HCT116 (cell line): ENCODE measurements at regions not wholly inside any gene's neighbourhood (a gene's known extent, or its start where the extent isn't known, plus 50 kb on each side); places are given as distances from the start of the nearest gene placed in this dataset.

Source experiments
- ATAC-seq: fragments of 200-7000 bp; cut with Tn5 transposase; 2 replicates; pipeline ENCODE4 v1.9.1; 2020; ENCODE audit warnings: mild to moderate bottlenecking, moderate library complexity
- BruUV-seq: library from RNA; stranded (reverse); fragments of 400-500 nt; replicated peaks from 2 replicates; lab custom pipeline; 2021; lab: Mats Ljungman, UMichigan
- CTCF ChIA-PET: fragments of 300-600 bp; sonication (Branson Sonifier 250); formaldehyde crosslinking; loops from one replicate; lab custom pipeline; 2021; ENCODE audit warnings: antibody characterized with exemption; lab: Charles Lee
- POLR2A ChIA-PET: fragments of 300-600, 350-600 bp; sonication (Branson Sonifier 250); formaldehyde crosslinking; loops from one replicate; lab custom pipeline; 2021; ENCODE audit warnings: antibody characterized with exemption; lab: Charles Lee
- RAD21 ChIA-PET, 2 experiments: fragments of 300-600 bp; sonication (Branson Sonifier 250); formaldehyde crosslinking; loops; one replicate each; lab custom pipeline; 2023; ENCODE audit warnings: low total read pairs in 2 of 2; ENCODE audit not compliant: uncharacterized antibody in 2 of 2, unreplicated experiment in 2 of 2, low non-redundant PET in 1 of 2; lab: Charles Lee
- DNase-seq: peaks from one replicate; pipeline ENCODE4 v3.0.0-alpha.2; 2010; ENCODE audit warnings: low read depth, low spot score
- H2AFZ ChIP-seq: fragments of 200-600 bp; shearing (Covaris generic), sonication (generic); 2 replicates; pipeline ENCODE4 v1.6.1; 2017; ENCODE audit warnings: low read depth, mixed run types, mixed read lengths, antibody characterized with exemption, low read length; ENCODE audit not compliant: poor library complexity, severe bottlenecking
- H3K27ac ChIP-seq: 2 replicates; pipeline ENCODE4 v1.5.1; 2012; ENCODE audit warnings: low read depth, low read length
- H3K27me3 ChIP-seq: fragments of 200-600 bp; sonication (generic); 2 replicates; pipeline ENCODE4 v1.6.1; 2016; ENCODE audit warnings: mixed run types, low read length, mixed read lengths; ENCODE audit not compliant: insufficient read depth
- H3K36me3 ChIP-seq, 2 experiments: fragments of 200-500 bp in 1 of 2; fragments of 200-600 bp in 1 of 2; sonication (Bioruptor generic) in 1 of 2; sonication (generic) in 1 of 2; 2 replicates each; pipeline versions ENCODE4 v1.5.1 to v1.6.1; 2014 to 2016; ENCODE audit warnings: low read length in 2 of 2, inconsistent platforms in 1 of 2, mixed read lengths in 1 of 2, mixed run types in 1 of 2; ENCODE audit not compliant: insufficient read depth in 2 of 2, control insufficient read depth in 1 of 2
- H3K4me1 ChIP-seq, 2 experiments: fragments of 200-600 bp in 1 of 2; sonication (generic) in 1 of 2; 2 replicates each; pipeline versions ENCODE4 v1.5.1 to v1.6.1; 2012 to 2017; ENCODE audit warnings: low read length in 2 of 2, inconsistent platforms in 1 of 2, mild to moderate bottlenecking in 1 of 2, mixed read lengths in 1 of 2, mixed run types in 1 of 2, moderate library complexity in 1 of 2; ENCODE audit not compliant: insufficient read depth in 2 of 2, control insufficient read depth in 1 of 2
- H3K4me2 ChIP-seq: fragments of 200-600 bp; sonication (generic); 2 replicates; pipeline ENCODE4 v1.6.1; 2017; ENCODE audit warnings: mixed run types, low read length, mixed read lengths
- H3K4me3 ChIP-seq, 2 experiments: fragments of 200-600 bp in 1 of 2; sonication (generic) in 1 of 2; replicated peaks in 1 of 2; 2 replicates each; pipeline ENCODE4 v1.5.1; 2011 to 2016; ENCODE audit warnings: low read length in 2 of 2, control low read depth in 1 of 2, low read depth in 1 of 2, mild to moderate bottlenecking in 1 of 2, mixed read lengths in 1 of 2, mixed run types in 1 of 2
- H3K79me2 ChIP-seq: fragments of 200-600 bp; sonication (generic); 2 replicates; pipeline ENCODE4 v1.6.1; 2017; ENCODE audit warnings: mild to moderate bottlenecking, mixed run types, low read length, moderate library complexity, mixed read lengths; ENCODE audit not compliant: insufficient read depth
- H3K9ac ChIP-seq: fragments of 200-600 bp; sonication (generic); 2 replicates; pipeline ENCODE4 v1.6.1; 2016; ENCODE audit warnings: low read length, mixed read lengths
- H3K9me2 ChIP-seq: fragments of 200-600 bp; sonication (generic), shearing (Covaris generic); 2 replicates; pipeline ENCODE4 v1.6.1; 2017; ENCODE audit warnings: mixed run types, mild to moderate bottlenecking, moderate library complexity; ENCODE audit not compliant: insufficient read depth
- H3K9me3 ChIP-seq, 2 experiments: fragments of 200-500 bp in 1 of 2; fragments of 200-600 bp in 1 of 2; sonication (Bioruptor generic) in 1 of 2; sonication (generic) in 1 of 2; 2 replicates each; pipeline ENCODE4 v1.6.1; 2014 to 2017; ENCODE audit warnings: low read length in 2 of 2, mixed read lengths in 2 of 2, inconsistent platforms in 1 of 2, low read depth in 1 of 2, mild to moderate bottlenecking in 1 of 2, mixed run types in 1 of 2, moderate library complexity in 1 of 2; ENCODE audit not compliant: control insufficient read depth in 1 of 2, insufficient read depth in 1 of 2
- H4K20me1 ChIP-seq: fragments of 200-600 bp; sonication (generic), shearing (Covaris generic); 2 replicates; pipeline ENCODE4 v1.6.1; 2017; ENCODE audit warnings: mixed run types, mild to moderate bottlenecking, moderate library complexity; ENCODE audit not compliant: insufficient read depth
- CEBPB ChIP-seq: IDR thresholded peaks from 2 replicates; pipeline ENCODE4 v1.6.1; 2012; ENCODE audit warnings: low read depth
- EGR1 ChIP-seq: IDR thresholded peaks from 2 replicates; pipeline ENCODE4 v1.6.1; 2012; ENCODE audit warnings: low read depth
- ELF1 ChIP-seq: IDR thresholded peaks from 2 replicates; pipeline ENCODE4 v1.6.1; 2012; ENCODE audit warnings: low read depth, borderline replicate concordance
- EZH2 ChIP-seq: fragments of 200-600 bp; sonication (generic); IDR thresholded peaks from 2 replicates; pipeline ENCODE4 v1.6.1; 2017; ENCODE audit warnings: antibody characterized with exemption, mixed run types
- FOSL1 ChIP-seq: IDR thresholded peaks from 2 replicates; pipeline ENCODE4 v1.6.1; 2012; ENCODE audit warnings: low read depth
- POLR2A ChIP-seq: IDR thresholded peaks from 2 replicates; pipeline ENCODE4 v1.7.0; 2011; ENCODE audit warnings: borderline replicate concordance; ENCODE audit not compliant: insufficient read depth, insufficient read length; ENCODE audit errors: extremely low read depth
- POLR2AphosphoS5 ChIP-seq: IDR thresholded peaks from 2 replicates; pipeline ENCODE4 v1.6.1; 2011; ENCODE audit warnings: mild to moderate bottlenecking, low read depth, low read length, moderate library complexity
- RAD21 ChIP-seq: IDR thresholded peaks from 2 replicates; pipeline ENCODE4 v1.6.1; 2012; ENCODE audit warnings: low read depth, mild to moderate bottlenecking
- REST ChIP-seq: IDR thresholded peaks from 2 replicates; pipeline ENCODE4 v1.6.1; 2012; ENCODE audit warnings: low read depth
- SIN3A ChIP-seq: IDR thresholded peaks from 2 replicates; pipeline ENCODE4 v1.6.1; 2012; ENCODE audit warnings: low read depth
- SP1 ChIP-seq: IDR thresholded peaks from 2 replicates; pipeline ENCODE4 v1.6.1; 2012; ENCODE audit warnings: low read depth
- SRF ChIP-seq: IDR thresholded peaks from 2 replicates; pipeline ENCODE4 v1.6.1; 2012; ENCODE audit warnings: low read depth
- ZBTB33 ChIP-seq: IDR thresholded peaks from 2 replicates; pipeline ENCODE4 v1.6.1; 2011; ENCODE audit warnings: mild to moderate bottlenecking, low read length, moderate library complexity; ENCODE audit not compliant: insufficient replicate concordance; ENCODE audit errors: extremely low read depth
- ZFX ChIP-seq: fragments of 450-650 bp; IDR thresholded peaks from 2 replicates; pipeline ENCODE4 v1.6.1; 2017
- ZNF274 ChIP-seq: fragments of 200-500 bp; sonication (Bioruptor generic); IDR thresholded peaks from 2 replicates; pipeline ENCODE4 v1.6.1; 2014; ENCODE audit warnings: mild to moderate bottlenecking, low read depth, low read length, inconsistent platforms
- intact Hi-C: fragments of 100-400 bp; cut with micrococcal nuclease; formaldehyde crosslinking; loops from 2 replicates; pipeline ENCODE4 v1.10.0; 2022
- TF ChIP-seq, protein P1 (sequence below): IDR thresholded peaks from 2 replicates; pipeline ENCODE4 v1.6.1; 2012
- TF ChIP-seq, protein P2 (sequence below), 3 experiments: fragments of 200-600 bp in 1 of 3; sonication (generic) in 1 of 3; IDR thresholded peaks in 2 of 3; conservative IDR thresholded peaks in 1 of 3; 2 replicates each; pipeline ENCODE4 v1.5.1; 2012 to 2017; ENCODE audit warnings: low read depth in 2 of 3, low read length in 2 of 3, antibody characterized with exemption in 1 of 3, borderline replicate concordance in 1 of 3, control low read depth in 1 of 3, mild to moderate bottlenecking in 1 of 3, mixed read lengths in 1 of 3, mixed run types in 1 of 3, moderate library complexity in 1 of 3; ENCODE audit not compliant: insufficient read depth in 1 of 3

DNA sequence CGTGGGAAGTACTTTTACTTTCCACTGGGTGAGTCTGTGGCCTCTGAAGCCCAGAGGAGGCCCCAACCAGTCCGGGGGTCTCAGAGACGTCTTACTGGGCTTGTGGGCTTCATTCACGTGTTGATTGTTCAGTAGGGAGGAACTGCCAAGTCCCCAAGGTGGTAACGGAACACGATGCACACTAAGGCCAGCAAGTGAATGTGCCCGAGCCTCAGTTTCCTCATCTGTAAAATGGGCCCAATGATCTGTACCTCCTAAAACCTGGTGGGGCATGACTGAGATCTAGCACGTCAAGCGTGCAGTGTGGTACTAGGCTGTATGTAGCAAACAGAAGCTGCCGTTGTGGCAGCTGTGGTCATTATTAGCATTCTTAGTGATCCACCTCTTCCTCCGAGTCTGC lies 499.1 kb downstream of the MN1 start:
- Histone ChIP-seq H3K9me3 (no peaks in the 10 kb centered on the region), H3K9ac (no peak overlapping the region), H3K36me3 (no peaks in the 10 kb centered on the region), H2AFZ (no peak overlapping the region), H4K20me1 (no peaks in the 10 kb centered on the region), H3K9me2 (no peaks in the 10 kb centered on the region), H3K4me1 (no peaks in the 10 kb centered on the region), H3K4me2 (no peak overlapping the region), H3K27ac (no peak overlapping the region), H3K4me3 (no peak overlapping the region), H3K27me3 (peaks cover 16% of the 10 kb centered on the region), H3K79me2 (no peaks in the 10 kb centered on the region)
- no TSS peak for BruUV-seq
- no peak for ATAC-seq
- DNase-seq: no peak
- intact Hi-C loops: no loop called here
- CTCF ChIA-PET: no interaction called here
- POLR2A ChIA-PET: no interaction called here
- no peak for TF ChIP-seq SIN3A
- TF ChIP-seq EGR1: no peak
- no peak for TF ChIP-seq REST
- TF ChIP-seq SP1: no peak
- TF ChIP-seq ZNF274: no peak
- TF ChIP-seq POLR2A: no peak
- TF ChIP-seq, protein P1, sequence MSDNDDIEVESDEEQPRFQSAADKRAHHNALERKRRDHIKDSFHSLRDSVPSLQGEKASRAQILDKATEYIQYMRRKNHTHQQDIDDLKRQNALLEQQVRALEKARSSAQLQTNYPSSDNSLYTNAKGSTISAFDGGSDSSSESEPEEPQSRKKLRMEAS: no peak
- no peak for TF ChIP-seq ZFX
- TF ChIP-seq ZBTB33: no peak
- no peak for TF ChIP-seq FOSL1
- TF ChIP-seq SRF: no peak
- no peak for TF ChIP-seq EZH2
- no peak for TF ChIP-seq ELF1
- no peak for TF ChIP-seq RAD21
- no peak for TF ChIP-seq POLR2AphosphoS5
- TF ChIP-seq CEBPB: no peak
- TF ChIP-seq, protein P2, sequence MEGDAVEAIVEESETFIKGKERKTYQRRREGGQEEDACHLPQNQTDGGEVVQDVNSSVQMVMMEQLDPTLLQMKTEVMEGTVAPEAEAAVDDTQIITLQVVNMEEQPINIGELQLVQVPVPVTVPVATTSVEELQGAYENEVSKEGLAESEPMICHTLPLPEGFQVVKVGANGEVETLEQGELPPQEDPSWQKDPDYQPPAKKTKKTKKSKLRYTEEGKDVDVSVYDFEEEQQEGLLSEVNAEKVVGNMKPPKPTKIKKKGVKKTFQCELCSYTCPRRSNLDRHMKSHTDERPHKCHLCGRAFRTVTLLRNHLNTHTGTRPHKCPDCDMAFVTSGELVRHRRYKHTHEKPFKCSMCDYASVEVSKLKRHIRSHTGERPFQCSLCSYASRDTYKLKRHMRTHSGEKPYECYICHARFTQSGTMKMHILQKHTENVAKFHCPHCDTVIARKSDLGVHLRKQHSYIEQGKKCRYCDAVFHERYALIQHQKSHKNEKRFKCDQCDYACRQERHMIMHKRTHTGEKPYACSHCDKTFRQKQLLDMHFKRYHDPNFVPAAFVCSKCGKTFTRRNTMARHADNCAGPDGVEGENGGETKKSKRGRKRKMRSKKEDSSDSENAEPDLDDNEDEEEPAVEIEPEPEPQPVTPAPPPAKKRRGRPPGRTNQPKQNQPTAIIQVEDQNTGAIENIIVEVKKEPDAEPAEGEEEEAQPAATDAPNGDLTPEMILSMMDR (IDR thresholded peaks at IDR 0.05 in 2 of 3, conservative IDR thresholded peaks at IDR 0.05 in 1 of 3; ENCODE audit: borderline replicate concordance in 1 of 3, insufficient read depth in 1 of 3, low read depth in 2 of 3, low read length in 2 of 3): no peak
- RAD21 ChIA-PET: no interaction called here
